Duodenal mucosa (tissue), 2 donors: ENCODE measurements at regions not wholly inside any gene's neighbourhood (a gene's known extent, or its start where the extent isn't known, plus 50 kb on each side); places are given as distances from the start of the nearest gene placed in this dataset.

ENCODE experiments used
- H3K27ac ChIP-seq: one replicate; pipeline ENCODE4 v1.7.0; 2013; ENCODE audit warnings: low read depth, low read length
- H3K27me3 ChIP-seq, 2 donors: one replicate each; pipeline ENCODE4 v1.7.0; 2013; ENCODE audit warnings: low read length in 2 of 2, control low read depth in 1 of 2; ENCODE audit not compliant: insufficient read depth in 2 of 2, control insufficient read depth in 1 of 2
- H3K36me3 ChIP-seq, 2 donors: one replicate each; pipeline ENCODE4 v1.7.0; 2013; ENCODE audit warnings: low read length in 2 of 2, control low read depth in 1 of 2; ENCODE audit not compliant: insufficient read depth in 2 of 2, control insufficient read depth in 1 of 2
- H3K4me1 ChIP-seq, 2 donors: one replicate each; pipeline ENCODE4 v1.7.0; 2013; ENCODE audit warnings: low read length in 2 of 2, control low read depth in 1 of 2; ENCODE audit not compliant: insufficient read depth in 2 of 2, control insufficient read depth in 1 of 2
- H3K4me3 ChIP-seq, 2 donors: one replicate each; pipeline ENCODE4 v1.7.0; 2013; ENCODE audit warnings: low read length in 2 of 2, low read depth in 1 of 2
- H3K9ac ChIP-seq, 2 donors: one replicate each; pipeline ENCODE4 v1.7.0; 2013; ENCODE audit warnings: low read length in 2 of 2, low read depth in 1 of 2
- H3K9me3 ChIP-seq, 2 donors: one replicate each; pipeline ENCODE4 v1.7.0; 2013; ENCODE audit warnings: low read length in 2 of 2, control low read depth in 1 of 2; ENCODE audit not compliant: control insufficient read depth in 1 of 2

DNA sequence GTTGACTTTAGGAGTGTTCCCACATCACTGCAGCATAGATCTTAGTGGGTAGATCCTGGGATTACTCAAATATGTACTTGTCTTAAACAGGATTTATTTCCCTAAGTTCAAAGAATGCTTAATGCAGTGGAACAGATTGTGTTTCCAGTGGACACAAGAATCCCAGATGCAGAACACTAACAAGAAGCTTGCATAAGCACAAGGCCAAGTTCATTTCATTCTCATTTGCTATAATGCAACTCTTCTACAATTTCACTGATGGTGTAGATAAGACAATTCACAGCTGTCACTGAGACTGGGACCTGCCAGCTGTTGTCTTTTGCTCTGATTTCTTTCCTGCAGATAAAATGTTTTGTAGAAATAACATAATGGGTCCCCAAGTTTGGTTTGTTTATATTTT is 225.6 kb downstream of the NFKBIZ start:
- Histone ChIP-seq H3K27ac (no peak overlapping the region), H3K36me3 (no peaks in the 10 kb centered on the region), H3K9ac (no peak overlapping the region), H3K27me3 (no peaks in the 10 kb centered on the region), H3K4me1 (peaks cover 19 to 20% of the 10 kb centered on the region in 2 donors), H3K9me3 (no peaks in the 10 kb centered on the region), H3K4me3 (no peak overlapping the region)

- Histone ChIP-seq H3K9me3 (no peaks in the 10 kb centered on the region), H3K4me1 (peaks cover 21 to 26% of the 10 kb centered on the region in 2 donors), H3K27ac (no peak overlapping the region), H3K9ac (no peak overlapping the region), H3K4me3 (no peak overlapping the region), H3K27me3 (no peaks in the 10 kb centered on the region), H3K36me3 (no peaks in the 10 kb centered on the region)
These were observed 229.1 kb downstream of the NFKBIZ start for GRCh38 chr3:102078401-102078800.

GRCh38 chr3:102078854-102079808 is 229.8 kb downstream of the NFKBIZ start:
- Histone ChIP-seq H3K4me1 (peaks cover 21 to 33% of the 10 kb centered on the region in 2 donors), H3K9ac (no peak overlapping the region), H3K27ac (no peak overlapping the region), H3K4me3 (no peak overlapping the region), H3K9me3 (no peaks in the 10 kb centered on the region), H3K36me3 (no peaks in the 10 kb centered on the region), H3K27me3 (no peaks in the 10 kb centered on the region)

GRCh38 chr3:102079809-102080197 is 230.5 kb downstream of the NFKBIZ start:
- H3K36me3 ChIP-seq = no peaks in the 10 kb centered on the region
- H3K27me3 ChIP-seq = no peaks in the 10 kb centered on the region
- no peak overlapping the region for H3K9ac ChIP-seq
- no peak overlapping the region for H3K27ac ChIP-seq
- no peak overlapping the region for H3K4me3 ChIP-seq
- H3K9me3 ChIP-seq = no peaks in the 10 kb centered on the region
- peaks cover 21 to 37% of the 10 kb centered on the region in 2 donors for H3K4me1 ChIP-seq

GRCh38 chr3:102081572-102082289 is 232.4 kb downstream of the NFKBIZ start:
- H3K9me3 ChIP-seq = no peaks in the 10 kb centered on the region
- no peaks in the 10 kb centered on the region for H3K36me3 ChIP-seq
- H3K9ac ChIP-seq = no peak overlapping the region
- no peaks in the 10 kb centered on the region for H3K27me3 ChIP-seq
- H3K4me3 ChIP-seq = no peak overlapping the region
- peaks cover 21 to 45% of the 10 kb centered on the region in 2 donors for H3K4me1 ChIP-seq
- H3K27ac ChIP-seq = no peak overlapping the region

GRCh38 chr3:102083473-102083872 is 234.2 kb downstream of the NFKBIZ start:
- Histone ChIP-seq H3K9ac (no peak overlapping the region), H3K27ac (no peak overlapping the region)

GRCh38 chr3:102084006-102084405 is 234.7 kb downstream of the NFKBIZ start:
- H3K27ac ChIP-seq = no peak overlapping the region

More at GRCh38 chr3:102083473-102083872, 234.2 kb downstream of the NFKBIZ start:
- Histone ChIP-seq H3K36me3 (no peaks in the 10 kb centered on the region), H3K4me1 (peaks cover 16 to 44% of the 10 kb centered on the region in 2 donors), H3K27me3 (no peaks in the 10 kb centered on the region), H3K9me3 (no peaks in the 10 kb centered on the region), H3K4me3 (no peak overlapping the region)

GRCh38 chr3:102084704-102085103 is 235.4 kb downstream of the NFKBIZ start:
- Histone ChIP-seq H3K36me3 (no peaks in the 10 kb centered on the region), H3K4me3 (no peak overlapping the region), H3K4me1 (peaks cover 13 to 42% of the 10 kb centered on the region in 2 donors), H3K9me3 (no peaks in the 10 kb centered on the region), H3K27ac (no peak overlapping the region), H3K9ac (no peak overlapping the region), H3K27me3 (no peaks in the 10 kb centered on the region)

More at GRCh38 chr3:102084006-102084405, 234.7 kb downstream of the NFKBIZ start:
- H3K4me1 ChIP-seq = peaks cover 15 to 44% of the 10 kb centered on the region in 2 donors
- H3K9me3 ChIP-seq = no peaks in the 10 kb centered on the region
- H3K4me3 ChIP-seq = no peak overlapping the region
- H3K27me3 ChIP-seq = no peaks in the 10 kb centered on the region
- no peaks in the 10 kb centered on the region for H3K36me3 ChIP-seq
- no peak overlapping the region for H3K9ac ChIP-seq

- no peaks in the 10 kb centered on the region for H3K9me3 ChIP-seq
- no peaks in the 10 kb centered on the region for H3K36me3 ChIP-seq
- H3K27ac ChIP-seq = no peak overlapping the region
- H3K27me3 ChIP-seq = no peaks in the 10 kb centered on the region
- peaks cover 9 to 36% of the 10 kb centered on the region in 2 donors for H3K4me1 ChIP-seq
- no peak overlapping the region for H3K9ac ChIP-seq
- no peak overlapping the region for H3K4me3 ChIP-seq
These were observed 236.3 kb downstream of the NFKBIZ start for GRCh38 chr3:102085431-102086176.
